Mammary epithelial cell (primary cell): ENCODE measurements at regions not wholly inside any gene's neighbourhood (a gene's known extent, or its start where the extent isn't known, plus 50 kb on each side); places are given as distances from the start of the nearest gene placed in this dataset.

Experiments used
- EZH2 ChIP-seq: IDR thresholded peaks from 2 replicates; pipeline ENCODE4 v1.6.1; 2012; ENCODE audit warnings: low read length, inconsistent platforms, borderline replicate concordance
- TF ChIP-seq, protein P1 (sequence below), 2 donors: IDR thresholded peaks in 1 of 2; conservative IDR thresholded peaks in 1 of 2; 2 replicates each; pipeline ENCODE4 v1.5.1; 2011 to 2012; ENCODE audit warnings: inconsistent platforms in 2 of 2, low read length in 2 of 2, mild to moderate bottlenecking in 2 of 2, control low read depth in 1 of 2, low read depth in 1 of 2; ENCODE audit not compliant: insufficient read depth in 1 of 2; ENCODE audit errors: extremely low read depth in 1 of 2

- TF ChIP-seq, protein P1, sequence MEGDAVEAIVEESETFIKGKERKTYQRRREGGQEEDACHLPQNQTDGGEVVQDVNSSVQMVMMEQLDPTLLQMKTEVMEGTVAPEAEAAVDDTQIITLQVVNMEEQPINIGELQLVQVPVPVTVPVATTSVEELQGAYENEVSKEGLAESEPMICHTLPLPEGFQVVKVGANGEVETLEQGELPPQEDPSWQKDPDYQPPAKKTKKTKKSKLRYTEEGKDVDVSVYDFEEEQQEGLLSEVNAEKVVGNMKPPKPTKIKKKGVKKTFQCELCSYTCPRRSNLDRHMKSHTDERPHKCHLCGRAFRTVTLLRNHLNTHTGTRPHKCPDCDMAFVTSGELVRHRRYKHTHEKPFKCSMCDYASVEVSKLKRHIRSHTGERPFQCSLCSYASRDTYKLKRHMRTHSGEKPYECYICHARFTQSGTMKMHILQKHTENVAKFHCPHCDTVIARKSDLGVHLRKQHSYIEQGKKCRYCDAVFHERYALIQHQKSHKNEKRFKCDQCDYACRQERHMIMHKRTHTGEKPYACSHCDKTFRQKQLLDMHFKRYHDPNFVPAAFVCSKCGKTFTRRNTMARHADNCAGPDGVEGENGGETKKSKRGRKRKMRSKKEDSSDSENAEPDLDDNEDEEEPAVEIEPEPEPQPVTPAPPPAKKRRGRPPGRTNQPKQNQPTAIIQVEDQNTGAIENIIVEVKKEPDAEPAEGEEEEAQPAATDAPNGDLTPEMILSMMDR (conservative IDR thresholded peaks at IDR 0.05 in 1 of 2, IDR thresholded peaks at IDR 0.05 in 1 of 2; ENCODE audit: extremely low read depth in 1 of 2, insufficient read depth in 1 of 2, low read depth in 1 of 2, low read length in 2 of 2): no peak
- TF ChIP-seq EZH2: no peak
Measured at GRCh38 chr14:34184126-34184525, 233.3 kb upstream of the EGLN3 start.
